HCT116 (cell line): ENCODE measurements at regions not wholly inside any gene's neighbourhood (a gene's known extent, or its start where the extent isn't known, plus 50 kb on each side); places are given as distances from the start of the nearest gene placed in this dataset.

Source experiments
- ATAC-seq: fragments of 200-7000 bp; cut with Tn5 transposase; 2 replicates; pipeline ENCODE4 v1.9.1; 2020; ENCODE audit warnings: mild to moderate bottlenecking, moderate library complexity
- BruUV-seq: library from RNA; stranded (reverse); fragments of 400-500 nt; replicated peaks from 2 replicates; lab custom pipeline; 2021; lab: Mats Ljungman, UMichigan
- CTCF ChIA-PET: fragments of 300-600 bp; sonication (Branson Sonifier 250); formaldehyde crosslinking; loops from one replicate; lab custom pipeline; 2021; ENCODE audit warnings: antibody characterized with exemption; lab: Charles Lee
- POLR2A ChIA-PET: fragments of 300-600, 350-600 bp; sonication (Branson Sonifier 250); formaldehyde crosslinking; loops from one replicate; lab custom pipeline; 2021; ENCODE audit warnings: antibody characterized with exemption; lab: Charles Lee
- RAD21 ChIA-PET, 2 experiments: fragments of 300-600 bp; sonication (Branson Sonifier 250); formaldehyde crosslinking; loops; one replicate each; lab custom pipeline; 2023; ENCODE audit warnings: low total read pairs in 2 of 2; ENCODE audit not compliant: uncharacterized antibody in 2 of 2, unreplicated experiment in 2 of 2, low non-redundant PET in 1 of 2; lab: Charles Lee
- DNase-seq: peaks from one replicate; pipeline ENCODE4 v3.0.0-alpha.2; 2010; ENCODE audit warnings: low read depth, low spot score
- H2AFZ ChIP-seq: fragments of 200-600 bp; shearing (Covaris generic), sonication (generic); 2 replicates; pipeline ENCODE4 v1.6.1; 2017; ENCODE audit warnings: low read depth, mixed run types, mixed read lengths, antibody characterized with exemption, low read length; ENCODE audit not compliant: poor library complexity, severe bottlenecking
- H3K27ac ChIP-seq: 2 replicates; pipeline ENCODE4 v1.5.1; 2012; ENCODE audit warnings: low read depth, low read length
- H3K27me3 ChIP-seq: fragments of 200-600 bp; sonication (generic); 2 replicates; pipeline ENCODE4 v1.6.1; 2016; ENCODE audit warnings: mixed run types, low read length, mixed read lengths; ENCODE audit not compliant: insufficient read depth
- H3K36me3 ChIP-seq, 2 experiments: fragments of 200-500 bp in 1 of 2; fragments of 200-600 bp in 1 of 2; sonication (Bioruptor generic) in 1 of 2; sonication (generic) in 1 of 2; 2 replicates each; pipeline versions ENCODE4 v1.5.1 to v1.6.1; 2014 to 2016; ENCODE audit warnings: low read length in 2 of 2, inconsistent platforms in 1 of 2, mixed read lengths in 1 of 2, mixed run types in 1 of 2; ENCODE audit not compliant: insufficient read depth in 2 of 2, control insufficient read depth in 1 of 2
- H3K4me1 ChIP-seq, 2 experiments: fragments of 200-600 bp in 1 of 2; sonication (generic) in 1 of 2; 2 replicates each; pipeline versions ENCODE4 v1.5.1 to v1.6.1; 2012 to 2017; ENCODE audit warnings: low read length in 2 of 2, inconsistent platforms in 1 of 2, mild to moderate bottlenecking in 1 of 2, mixed read lengths in 1 of 2, mixed run types in 1 of 2, moderate library complexity in 1 of 2; ENCODE audit not compliant: insufficient read depth in 2 of 2, control insufficient read depth in 1 of 2
- H3K4me2 ChIP-seq: fragments of 200-600 bp; sonication (generic); 2 replicates; pipeline ENCODE4 v1.6.1; 2017; ENCODE audit warnings: mixed run types, low read length, mixed read lengths
- H3K4me3 ChIP-seq, 2 experiments: fragments of 200-600 bp in 1 of 2; sonication (generic) in 1 of 2; replicated peaks in 1 of 2; 2 replicates each; pipeline ENCODE4 v1.5.1; 2011 to 2016; ENCODE audit warnings: low read length in 2 of 2, control low read depth in 1 of 2, low read depth in 1 of 2, mild to moderate bottlenecking in 1 of 2, mixed read lengths in 1 of 2, mixed run types in 1 of 2
- H3K79me2 ChIP-seq: fragments of 200-600 bp; sonication (generic); 2 replicates; pipeline ENCODE4 v1.6.1; 2017; ENCODE audit warnings: mild to moderate bottlenecking, mixed run types, low read length, moderate library complexity, mixed read lengths; ENCODE audit not compliant: insufficient read depth
- H3K9ac ChIP-seq: fragments of 200-600 bp; sonication (generic); 2 replicates; pipeline ENCODE4 v1.6.1; 2016; ENCODE audit warnings: low read length, mixed read lengths
- H3K9me2 ChIP-seq: fragments of 200-600 bp; sonication (generic), shearing (Covaris generic); 2 replicates; pipeline ENCODE4 v1.6.1; 2017; ENCODE audit warnings: mixed run types, mild to moderate bottlenecking, moderate library complexity; ENCODE audit not compliant: insufficient read depth
- H3K9me3 ChIP-seq, 2 experiments: fragments of 200-500 bp in 1 of 2; fragments of 200-600 bp in 1 of 2; sonication (Bioruptor generic) in 1 of 2; sonication (generic) in 1 of 2; 2 replicates each; pipeline ENCODE4 v1.6.1; 2014 to 2017; ENCODE audit warnings: low read length in 2 of 2, mixed read lengths in 2 of 2, inconsistent platforms in 1 of 2, low read depth in 1 of 2, mild to moderate bottlenecking in 1 of 2, mixed run types in 1 of 2, moderate library complexity in 1 of 2; ENCODE audit not compliant: control insufficient read depth in 1 of 2, insufficient read depth in 1 of 2
- H4K20me1 ChIP-seq: fragments of 200-600 bp; sonication (generic), shearing (Covaris generic); 2 replicates; pipeline ENCODE4 v1.6.1; 2017; ENCODE audit warnings: mixed run types, mild to moderate bottlenecking, moderate library complexity; ENCODE audit not compliant: insufficient read depth
- CBX3 ChIP-seq: IDR thresholded peaks from 2 replicates; pipeline ENCODE4 v1.6.1; 2012; ENCODE audit warnings: low read depth
- CTCF ChIP-seq, 3 experiments: fragments of 200-600 bp in 1 of 3; sonication (generic) in 1 of 3; IDR thresholded peaks in 2 of 3; conservative IDR thresholded peaks in 1 of 3; 2 replicates each; pipeline ENCODE4 v1.5.1; 2012 to 2017; ENCODE audit warnings: low read depth in 2 of 3, low read length in 2 of 3, antibody characterized with exemption in 1 of 3, borderline replicate concordance in 1 of 3, control low read depth in 1 of 3, mild to moderate bottlenecking in 1 of 3, mixed read lengths in 1 of 3, mixed run types in 1 of 3, moderate library complexity in 1 of 3; ENCODE audit not compliant: insufficient read depth in 1 of 3
- ELF1 ChIP-seq: IDR thresholded peaks from 2 replicates; pipeline ENCODE4 v1.6.1; 2012; ENCODE audit warnings: low read depth, borderline replicate concordance
- EZH2 ChIP-seq: fragments of 200-600 bp; sonication (generic); IDR thresholded peaks from 2 replicates; pipeline ENCODE4 v1.6.1; 2017; ENCODE audit warnings: antibody characterized with exemption, mixed run types
- FOSL1 ChIP-seq: IDR thresholded peaks from 2 replicates; pipeline ENCODE4 v1.6.1; 2012; ENCODE audit warnings: low read depth
- JUND ChIP-seq: IDR thresholded peaks from 2 replicates; pipeline ENCODE4 v1.6.1; 2012
- POLR2A ChIP-seq: IDR thresholded peaks from 2 replicates; pipeline ENCODE4 v1.7.0; 2011; ENCODE audit warnings: borderline replicate concordance; ENCODE audit not compliant: insufficient read depth, insufficient read length; ENCODE audit errors: extremely low read depth
- POLR2AphosphoS5 ChIP-seq: IDR thresholded peaks from 2 replicates; pipeline ENCODE4 v1.6.1; 2011; ENCODE audit warnings: mild to moderate bottlenecking, low read depth, low read length, moderate library complexity
- RAD21 ChIP-seq: IDR thresholded peaks from 2 replicates; pipeline ENCODE4 v1.6.1; 2012; ENCODE audit warnings: low read depth, mild to moderate bottlenecking
- REST ChIP-seq: IDR thresholded peaks from 2 replicates; pipeline ENCODE4 v1.6.1; 2012; ENCODE audit warnings: low read depth
- SIN3A ChIP-seq: IDR thresholded peaks from 2 replicates; pipeline ENCODE4 v1.6.1; 2012; ENCODE audit warnings: low read depth
- SP1 ChIP-seq: IDR thresholded peaks from 2 replicates; pipeline ENCODE4 v1.6.1; 2012; ENCODE audit warnings: low read depth
- TCF7L2 ChIP-seq: IDR thresholded peaks from 2 replicates; pipeline ENCODE4 v1.7.0; 2011; ENCODE audit warnings: borderline replicate concordance, inconsistent platforms; ENCODE audit not compliant: insufficient read depth, insufficient read length; ENCODE audit errors: extremely low read depth
- YY1 ChIP-seq: IDR thresholded peaks from 2 replicates; pipeline ENCODE4 v1.6.1; 2011; ENCODE audit warnings: low read length, low read depth, moderate library complexity, mild to moderate bottlenecking; ENCODE audit not compliant: insufficient replicate concordance; ENCODE audit errors: extremely low read depth
- ZNF274 ChIP-seq: fragments of 200-500 bp; sonication (Bioruptor generic); IDR thresholded peaks from 2 replicates; pipeline ENCODE4 v1.6.1; 2014; ENCODE audit warnings: mild to moderate bottlenecking, low read depth, low read length, inconsistent platforms
- intact Hi-C: fragments of 100-400 bp; cut with micrococcal nuclease; formaldehyde crosslinking; loops from 2 replicates; pipeline ENCODE4 v1.10.0; 2022
- TF ChIP-seq, protein P1 (sequence below): IDR thresholded peaks from 2 replicates; pipeline ENCODE4 v1.6.1; 2012

DNA sequence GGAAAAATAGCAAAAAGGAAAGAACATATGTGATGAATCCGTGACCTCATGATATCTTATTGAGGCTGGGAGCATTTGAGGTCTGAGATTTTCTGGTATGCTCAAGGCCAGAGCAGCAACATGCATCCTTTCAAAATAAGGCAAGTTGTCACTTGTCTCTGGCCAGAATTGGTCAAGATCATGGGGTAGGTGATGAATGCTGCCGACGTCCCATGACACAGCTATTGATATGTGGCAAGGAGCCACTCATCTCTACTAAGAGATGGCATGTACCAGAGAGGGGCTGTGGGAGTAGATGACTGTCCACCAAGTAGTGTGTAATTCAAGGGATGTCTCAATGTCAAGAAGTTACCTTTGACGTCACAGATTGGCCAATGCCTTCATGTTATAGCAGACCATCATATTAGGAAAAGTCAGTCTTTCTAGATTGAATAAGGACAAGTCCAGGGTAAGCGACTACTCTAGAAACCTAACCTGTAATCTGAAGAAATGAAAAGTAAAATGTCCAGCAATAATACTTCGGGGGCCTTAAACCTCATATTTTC is 527.4 kb downstream of the BMP2 start:
- intact Hi-C loops, result no loop called here
- BruUV-seq, result no TSS peak
- no peak overlapping the region for H2AFZ ChIP-seq
- H3K4me3 ChIP-seq, result no peak overlapping the region
- POLR2A ChIA-PET, result no interaction called here
- no peaks in the 10 kb centered on the region for H3K9me2 ChIP-seq
- no peak for TF ChIP-seq SP1
- no peak for TF ChIP-seq SIN3A
- TF ChIP-seq YY1, result no peak
- TF ChIP-seq CTCF (IDR thresholded peaks at IDR 0.05 in 2 of 3, conservative IDR thresholded peaks at IDR 0.05 in 1 of 3; ENCODE audit: borderline replicate concordance in 1 of 3, insufficient read depth in 1 of 3, low read depth in 2 of 3, low read length in 2 of 3), result no peak
- no peak for TF ChIP-seq TCF7L2
- ATAC-seq, result no peak
- no peak for DNase-seq
- H3K9ac ChIP-seq, result no peak overlapping the region
- no peaks in the 10 kb centered on the region for H3K27me3 ChIP-seq
- RAD21 ChIA-PET, result no interaction called here
- H3K36me3 ChIP-seq, result no peaks in the 10 kb centered on the region
- no peak overlapping the region for H3K4me2 ChIP-seq
- H3K27ac ChIP-seq, result no peak overlapping the region
- no peaks in the 10 kb centered on the region for H4K20me1 ChIP-seq
- CTCF ChIA-PET, result no interaction called here
- H3K9me3 ChIP-seq, result peaks cover 0 to 15% of the 10 kb centered on the region in 2 experiments; a peak in 2 of 4 replicates
- H3K79me2 ChIP-seq, result no peaks in the 10 kb centered on the region
- H3K4me1 ChIP-seq, result no peaks in the 10 kb centered on the region

DNA sequence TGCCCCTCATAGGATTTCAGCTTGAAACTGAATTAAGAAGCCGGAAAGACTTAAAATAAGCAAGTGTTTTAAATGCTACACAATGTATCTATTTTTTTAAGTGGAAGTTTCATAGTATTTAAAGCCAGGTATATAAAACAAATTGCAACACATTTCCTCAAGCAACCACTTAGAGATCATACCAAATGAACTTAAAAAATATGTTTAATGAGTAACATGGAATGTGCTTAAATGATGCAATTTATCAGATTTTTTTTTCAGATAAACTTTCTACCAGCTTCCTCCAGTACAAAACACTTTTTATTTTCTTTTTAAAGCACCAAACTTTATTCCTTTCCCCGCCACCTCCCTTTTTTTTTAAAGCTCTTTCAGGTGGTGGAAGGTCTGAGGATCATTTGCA is 534.3 kb downstream of the BMP2 start:
- Histone ChIP-seq H3K36me3 (no peaks in the 10 kb centered on the region), H3K27me3 (no peaks in the 10 kb centered on the region), H3K9me3 (peaks cover 0 to 15% of the 10 kb centered on the region in 2 experiments; a peak in 1 of 4 replicates), H3K4me3 (no peak overlapping the region), H3K4me2 (no peak overlapping the region), H2AFZ (no peak overlapping the region), H3K9me2 (no peaks in the 10 kb centered on the region), H3K9ac (no peak overlapping the region), H3K4me1 (no peaks in the 10 kb centered on the region), H3K27ac (no peak overlapping the region), H3K79me2 (no peaks in the 10 kb centered on the region), H4K20me1 (no peaks in the 10 kb centered on the region)
- ChIA-PET CTCF (interaction anchor here (1.1 kb wide), 1 partner anchor 16 kb away, joined by 4 read pairs; no protein-coding TSS in a partner anchor), POLR2A (no interaction called here), RAD21 (no interaction called here)
- no peak for ATAC-seq
- intact Hi-C loops, result no loop called here
- DNase-seq, result no peak
- BruUV-seq, result no TSS peak
- TF ChIP-seq ELF1, result no peak
- TF ChIP-seq EZH2, result no peak
- TF ChIP-seq POLR2AphosphoS5, result no peak
- no peak for TF ChIP-seq SIN3A
- no peak for TF ChIP-seq JUND
- no peak for TF ChIP-seq REST
- TF ChIP-seq ZNF274, result no peak
- no peak for TF ChIP-seq POLR2A
- TF ChIP-seq FOSL1, result no peak
- TF ChIP-seq, protein P1, sequence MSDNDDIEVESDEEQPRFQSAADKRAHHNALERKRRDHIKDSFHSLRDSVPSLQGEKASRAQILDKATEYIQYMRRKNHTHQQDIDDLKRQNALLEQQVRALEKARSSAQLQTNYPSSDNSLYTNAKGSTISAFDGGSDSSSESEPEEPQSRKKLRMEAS, result no peak
- no peak for TF ChIP-seq RAD21
- no peak for TF ChIP-seq CBX3
